Dendritic cell treated with granulocyte-macrophage colony-stimulating factor and Interleukin-4, amounts not matched to agents 40 ng/mL and 50 ng/mL, for 4 days (primary cell): ENCODE measurements at regions not wholly inside any gene's neighbourhood (a gene's known extent, or its start where the extent isn't known, plus 50 kb on each side); places are given as distances from the start of the nearest gene placed in this dataset.

Experiments used
- H3K27ac Mint-ChIP-seq: one replicate; pipeline ENCODE4 v1.8.0; 2022; ENCODE audit warnings: mild to moderate bottlenecking, mixed read lengths
- H3K27me3 Mint-ChIP-seq: one replicate; pipeline ENCODE4 v1.8.0; 2022; ENCODE audit warnings: mild to moderate bottlenecking, mixed read lengths
- H3K36me3 Mint-ChIP-seq: one replicate; pipeline ENCODE4 v1.8.0; 2022; ENCODE audit warnings: low read depth, mixed read lengths
- H3K4me1 Mint-ChIP-seq: one replicate; pipeline ENCODE4 v1.8.0; 2022; ENCODE audit warnings: low read depth, mixed read lengths
- H3K4me3 Mint-ChIP-seq: one replicate; pipeline ENCODE4 v1.8.0; 2022; ENCODE audit warnings: mild to moderate bottlenecking, moderate library complexity, mixed read lengths
- H3K9me3 Mint-ChIP-seq: one replicate; pipeline ENCODE4 v1.8.0; 2022; ENCODE audit warnings: mixed read lengths
- intact Hi-C: fragments of 100-400 bp; cut with micrococcal nuclease; formaldehyde crosslinking; loops from one replicate; pipeline ENCODE4 v1.15.0; 2022

DNA sequence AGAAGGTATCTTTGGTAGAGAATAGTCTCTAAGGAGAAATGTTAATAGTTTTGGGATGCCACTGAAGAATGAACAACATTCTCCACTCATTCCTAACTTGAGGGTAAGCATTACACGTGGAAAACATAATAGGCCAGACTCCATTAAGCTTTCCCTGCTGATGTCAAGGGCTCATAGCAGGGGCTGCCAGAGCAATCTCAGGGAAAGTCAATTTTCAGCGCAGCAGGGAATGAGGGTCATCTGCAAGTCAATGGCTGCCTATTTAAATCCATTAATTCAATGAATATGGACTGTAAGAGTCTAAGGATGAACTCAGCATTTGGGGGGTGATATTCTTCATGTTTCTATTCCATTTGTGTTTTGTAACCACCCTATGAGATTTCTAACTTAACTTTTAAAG, 144.2 kb upstream of the ARL4C start:
- Mint-ChIP-seq H3K27me3 (no peaks in the 10 kb centered on the region), H3K4me3 (no peak overlapping the region), H3K9me3 (peaks cover 38% of the 10 kb centered on the region), H3K27ac (no peak overlapping the region), H3K36me3 (no peaks in the 10 kb centered on the region), H3K4me1 (no peaks in the 10 kb centered on the region)
- intact Hi-C loops: no loop called here

DNA sequence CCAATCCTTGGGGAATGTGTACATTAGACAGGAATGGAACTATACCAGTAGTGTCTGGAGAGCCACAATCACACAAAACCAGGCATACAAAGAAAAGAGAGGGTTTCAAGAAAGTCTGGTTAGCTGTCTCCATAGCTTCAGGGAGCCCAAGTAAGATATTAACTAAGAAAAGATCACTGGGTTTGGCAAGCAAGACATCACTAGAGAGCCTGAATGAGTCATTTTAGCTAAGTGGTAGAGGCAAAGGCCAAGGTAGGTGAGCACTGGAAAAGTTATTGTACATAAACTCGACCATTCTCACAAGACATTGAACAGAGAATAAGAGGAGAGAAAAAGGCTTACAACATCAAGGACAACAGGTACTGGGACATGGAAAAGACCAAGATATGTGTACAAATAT, 143.8 kb upstream of the ARL4C start:
- Mint-ChIP-seq H3K27me3 (no peaks in the 10 kb centered on the region), H3K4me1 (no peaks in the 10 kb centered on the region), H3K36me3 (no peaks in the 10 kb centered on the region), H3K4me3 (no peak overlapping the region), H3K9me3 (peaks cover 38% of the 10 kb centered on the region), H3K27ac (no peak overlapping the region)
- intact Hi-C loops: no loop called here

DNA sequence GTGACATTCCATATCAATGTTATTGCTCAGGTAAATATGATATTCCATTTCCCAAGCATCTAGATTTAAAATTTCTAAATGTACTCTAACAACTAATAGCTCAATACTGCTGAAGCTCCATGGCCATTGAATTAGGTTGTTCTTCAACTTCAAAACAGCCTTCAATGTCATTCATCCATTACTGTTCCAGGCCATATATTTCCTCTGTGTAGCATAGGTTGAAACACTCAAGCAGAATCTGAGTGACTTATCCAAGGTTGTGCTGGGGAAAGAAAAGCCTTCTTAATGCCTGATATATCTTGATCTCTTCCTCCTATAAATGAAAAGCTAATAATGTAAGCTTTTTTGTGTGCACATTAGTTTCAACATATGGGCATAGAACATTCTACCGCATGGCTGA, 142.1 kb upstream of the ARL4C start:
- Mint-ChIP-seq H3K9me3 (peaks cover 35% of the 10 kb centered on the region), H3K27ac (no peak overlapping the region), H3K4me3 (no peak overlapping the region), H3K4me1 (no peaks in the 10 kb centered on the region), H3K27me3 (no peaks in the 10 kb centered on the region), H3K36me3 (no peaks in the 10 kb centered on the region)
- intact Hi-C loops: no loop called here

DNA sequence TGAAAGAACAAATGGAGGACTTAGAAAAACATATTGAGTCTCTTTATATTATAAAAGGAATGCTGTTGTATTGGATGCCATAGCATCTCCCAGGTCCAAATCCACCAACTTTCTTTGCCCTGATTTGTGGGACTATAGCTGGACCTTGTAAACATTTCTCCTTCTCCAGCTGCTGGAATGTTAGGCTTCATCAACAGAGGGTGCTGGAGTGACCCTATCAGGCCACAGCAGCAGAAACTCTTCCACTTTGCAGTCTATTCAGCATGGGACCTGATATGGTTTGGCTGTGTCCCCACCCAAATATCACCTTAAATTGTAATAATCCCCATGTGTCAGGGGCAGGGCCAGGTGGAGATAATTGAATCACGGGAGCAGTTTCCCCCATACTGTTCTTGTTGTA, 138.4 kb upstream of the ARL4C start:
- H3K4me1 Mint-ChIP-seq: no peaks in the 10 kb centered on the region
- H3K4me3 Mint-ChIP-seq: no peak overlapping the region
- no peaks in the 10 kb centered on the region for H3K36me3 Mint-ChIP-seq
- peaks cover 12% of the 10 kb centered on the region for H3K9me3 Mint-ChIP-seq
- intact Hi-C loops: no loop called here
- no peak overlapping the region for H3K27ac Mint-ChIP-seq
- H3K27me3 Mint-ChIP-seq: no peaks in the 10 kb centered on the region

DNA sequence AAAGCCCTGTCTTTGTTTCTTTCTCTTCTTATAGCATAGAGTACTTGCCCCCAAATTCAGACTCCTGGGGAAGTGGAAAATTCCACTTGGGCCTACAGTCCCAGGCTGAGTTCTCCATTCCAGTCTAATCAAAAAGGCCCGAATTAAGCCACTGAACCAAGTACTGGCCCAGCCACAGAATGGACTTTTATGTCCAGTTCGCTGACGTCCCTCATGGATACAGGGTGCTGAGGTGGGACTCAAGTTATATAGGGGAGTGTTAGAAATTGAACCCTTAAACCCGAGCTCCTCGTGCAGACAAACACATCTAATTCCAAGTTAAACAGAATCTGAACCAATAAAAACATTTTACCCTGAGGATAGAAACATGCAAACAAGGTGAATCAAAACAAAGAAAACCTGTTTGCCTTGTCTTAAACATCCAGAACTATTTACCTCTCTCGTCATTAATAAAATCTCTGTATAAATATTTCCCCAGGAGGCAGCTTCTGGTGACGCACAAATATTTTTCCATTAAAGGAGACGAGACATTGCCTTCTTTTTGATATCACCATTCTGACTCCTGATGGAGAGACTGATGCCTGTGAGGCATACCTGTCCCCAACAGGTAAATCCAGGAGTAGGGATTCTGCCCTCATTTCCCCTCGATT, 136.8 kb upstream of the ARL4C start:
- H3K36me3 Mint-ChIP-seq: no peaks in the 10 kb centered on the region
- H3K9me3 Mint-ChIP-seq: peaks cover 9% of the 10 kb centered on the region
- H3K4me3 Mint-ChIP-seq: no peak overlapping the region
- H3K27me3 Mint-ChIP-seq: no peaks in the 10 kb centered on the region
- H3K27ac Mint-ChIP-seq: no peak overlapping the region
- no peaks in the 10 kb centered on the region for H3K4me1 Mint-ChIP-seq
- intact Hi-C loops: no loop called here

DNA sequence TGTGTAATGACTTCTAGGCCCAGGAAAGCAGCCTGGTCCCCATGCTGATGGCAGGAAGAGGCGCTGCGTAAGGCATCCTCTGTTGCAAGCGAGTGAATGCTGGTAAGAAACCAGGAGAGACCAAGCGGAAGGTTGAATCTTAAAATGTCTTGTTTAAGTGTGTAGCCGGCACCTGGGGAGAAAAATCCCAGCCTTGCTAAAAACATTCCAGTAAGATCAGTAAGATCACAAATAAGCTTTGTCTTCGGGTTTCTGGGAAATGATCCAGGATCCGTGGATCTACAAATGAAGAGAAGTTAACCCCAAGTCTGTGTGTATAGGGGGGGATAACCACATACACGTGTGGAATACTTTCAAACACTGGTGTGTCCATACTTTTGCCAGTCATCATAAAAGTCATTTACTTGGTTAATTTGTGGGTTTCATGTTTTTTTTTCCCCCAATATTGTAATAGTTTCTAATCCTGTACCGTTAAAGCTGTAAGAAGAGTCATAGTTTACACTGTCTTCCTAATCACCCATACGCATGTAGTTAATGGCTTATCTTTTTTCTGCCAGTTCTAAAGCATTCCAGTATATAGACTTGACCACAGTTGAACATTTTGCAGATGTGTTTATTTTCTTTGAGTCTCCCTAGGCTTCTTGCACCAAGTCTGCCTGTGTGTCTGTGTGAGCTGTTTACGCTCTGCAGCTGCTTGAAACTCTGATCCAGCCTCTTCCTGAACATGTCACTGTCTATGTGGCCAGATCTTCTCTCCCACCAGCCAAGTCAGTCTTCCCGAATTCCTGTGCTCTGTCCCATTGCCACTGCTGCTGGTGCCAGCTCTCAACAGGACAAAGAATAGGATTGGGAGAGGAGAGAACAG, 135.9 kb upstream of the ARL4C start:
- intact Hi-C loops: no loop called here
- no peaks in the 10 kb centered on the region for H3K4me1 Mint-ChIP-seq
- H3K4me3 Mint-ChIP-seq: no peak overlapping the region
- no peak overlapping the region for H3K27ac Mint-ChIP-seq
- H3K9me3 Mint-ChIP-seq: peaks cover 8% of the 10 kb centered on the region
- no peaks in the 10 kb centered on the region for H3K36me3 Mint-ChIP-seq
- H3K27me3 Mint-ChIP-seq: no peaks in the 10 kb centered on the region

DNA sequence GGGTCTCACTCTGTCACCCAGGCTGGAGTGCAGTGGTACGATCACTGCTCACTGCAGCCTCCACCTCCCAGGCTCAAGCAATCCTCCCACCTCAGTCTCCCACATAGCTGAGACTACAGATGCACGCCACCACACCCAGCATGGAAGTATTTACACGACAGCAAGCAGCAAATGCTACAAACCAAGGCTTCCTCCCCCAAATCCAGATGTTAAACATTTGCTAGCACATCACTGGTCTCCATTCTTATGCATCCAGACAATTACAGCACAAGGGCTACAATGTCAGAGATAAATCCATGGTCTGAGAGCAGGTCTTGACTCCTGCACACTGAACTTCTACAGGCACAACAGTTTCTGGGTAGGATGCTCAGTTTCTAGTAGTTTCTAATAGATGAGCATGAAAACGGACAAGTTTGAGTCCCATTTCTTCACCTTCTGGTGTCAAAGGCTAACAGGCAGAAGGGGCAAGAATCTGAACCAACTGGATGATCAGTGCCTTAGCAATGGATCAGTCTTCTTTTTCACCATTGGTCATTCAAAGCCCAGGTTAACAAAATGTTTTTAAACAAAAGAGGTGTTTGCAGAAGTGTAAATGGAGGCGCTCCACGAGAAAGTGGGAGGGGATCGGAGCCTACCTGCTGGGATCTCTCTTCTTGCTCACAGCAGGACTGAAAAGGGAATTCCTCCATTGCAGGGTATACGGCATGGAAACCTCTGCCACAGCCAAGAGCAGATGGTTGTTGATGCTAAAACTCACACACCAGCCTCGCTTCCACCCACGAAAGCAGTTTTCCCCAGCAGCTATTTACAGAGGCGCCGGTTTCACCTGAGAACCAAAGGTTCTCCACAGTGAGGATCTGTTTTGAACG, 135.0 kb upstream of the ARL4C start:
- no peak overlapping the region for H3K4me3 Mint-ChIP-seq
- H3K36me3 Mint-ChIP-seq: no peaks in the 10 kb centered on the region
- no peaks in the 10 kb centered on the region for H3K27me3 Mint-ChIP-seq
- intact Hi-C loops: no loop called here
- H3K27ac Mint-ChIP-seq: no peak overlapping the region
- no peaks in the 10 kb centered on the region for H3K4me1 Mint-ChIP-seq
- no peaks in the 10 kb centered on the region for H3K9me3 Mint-ChIP-seq

DNA sequence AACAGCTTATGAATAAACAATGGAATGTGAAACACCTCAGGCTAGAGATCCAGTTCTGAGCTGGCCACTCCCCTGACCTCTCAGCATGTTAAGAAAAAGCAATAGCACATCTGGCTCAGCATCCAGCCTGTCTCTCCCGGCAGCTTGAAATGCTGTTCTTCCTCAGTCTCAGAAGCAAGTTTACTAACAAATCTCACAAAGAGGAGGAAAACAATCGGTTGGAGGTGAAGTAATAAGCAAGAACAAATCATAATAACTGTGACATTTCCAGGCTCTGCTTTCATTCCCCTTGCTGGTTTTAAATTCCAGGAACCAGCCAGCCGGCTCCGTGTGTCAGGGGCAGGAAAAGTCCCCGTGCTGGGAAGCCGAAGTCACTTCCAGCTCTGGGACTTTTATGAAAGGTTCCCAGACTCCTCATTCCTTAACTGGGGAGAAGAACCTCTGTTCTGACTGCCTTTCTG, 133.9 kb upstream of the ARL4C start:
- intact Hi-C loops: no loop called here
- no peaks in the 10 kb centered on the region for H3K36me3 Mint-ChIP-seq
- H3K4me1 Mint-ChIP-seq: no peaks in the 10 kb centered on the region
- H3K9me3 Mint-ChIP-seq: no peaks in the 10 kb centered on the region
- H3K27ac Mint-ChIP-seq: no peak overlapping the region
- no peak overlapping the region for H3K4me3 Mint-ChIP-seq
- no peaks in the 10 kb centered on the region for H3K27me3 Mint-ChIP-seq

DNA sequence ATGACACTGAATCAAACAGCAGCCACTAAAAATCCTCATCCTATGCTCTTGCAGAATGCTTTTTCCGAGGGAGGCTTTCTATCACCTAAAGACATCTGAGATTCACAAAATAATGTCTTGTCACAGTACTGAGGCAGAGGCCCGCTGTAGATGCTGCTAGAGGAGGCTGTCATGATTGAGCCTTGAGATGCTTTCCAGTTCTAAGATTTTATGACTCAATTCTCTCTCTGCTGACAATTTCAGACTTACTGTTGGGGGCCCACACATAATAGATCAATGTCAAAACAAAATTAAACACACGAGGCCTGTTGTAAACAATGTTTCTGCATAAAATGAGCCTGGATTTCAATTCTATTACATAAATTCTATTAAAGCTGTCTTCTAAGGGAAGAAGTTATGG, 132.7 kb upstream of the ARL4C start:
- intact Hi-C loops: no loop called here
- H3K4me1 Mint-ChIP-seq: no peaks in the 10 kb centered on the region
- H3K27ac Mint-ChIP-seq: no peak overlapping the region
- no peaks in the 10 kb centered on the region for H3K9me3 Mint-ChIP-seq
- no peak overlapping the region for H3K4me3 Mint-ChIP-seq
- no peaks in the 10 kb centered on the region for H3K36me3 Mint-ChIP-seq
- no peaks in the 10 kb centered on the region for H3K27me3 Mint-ChIP-seq

DNA sequence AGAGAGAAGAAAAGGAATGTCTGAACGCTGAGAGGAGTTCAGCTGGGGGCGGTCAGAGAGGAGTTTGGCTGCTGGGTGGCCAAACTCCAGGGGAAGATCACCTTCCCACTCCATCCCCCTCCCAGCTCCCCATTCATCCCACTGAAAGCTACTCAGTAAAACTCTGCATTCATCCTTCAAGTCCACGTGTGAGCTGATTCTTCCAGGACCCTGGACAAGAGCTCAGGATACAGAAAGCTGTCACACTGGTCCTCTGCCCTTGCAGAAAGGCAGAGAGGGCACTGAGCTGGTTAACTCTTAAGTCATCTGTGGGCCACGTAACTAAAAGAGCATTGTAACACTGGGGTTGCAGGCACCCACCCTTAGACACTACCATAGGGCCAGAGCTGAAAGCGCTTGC, 132.1 kb upstream of the ARL4C start:
- Mint-ChIP-seq H3K36me3 (no peaks in the 10 kb centered on the region), H3K4me1 (no peaks in the 10 kb centered on the region), H3K27me3 (no peaks in the 10 kb centered on the region), H3K4me3 (no peak overlapping the region), H3K27ac (no peak overlapping the region), H3K9me3 (no peaks in the 10 kb centered on the region)
- intact Hi-C loops: no loop called here

DNA sequence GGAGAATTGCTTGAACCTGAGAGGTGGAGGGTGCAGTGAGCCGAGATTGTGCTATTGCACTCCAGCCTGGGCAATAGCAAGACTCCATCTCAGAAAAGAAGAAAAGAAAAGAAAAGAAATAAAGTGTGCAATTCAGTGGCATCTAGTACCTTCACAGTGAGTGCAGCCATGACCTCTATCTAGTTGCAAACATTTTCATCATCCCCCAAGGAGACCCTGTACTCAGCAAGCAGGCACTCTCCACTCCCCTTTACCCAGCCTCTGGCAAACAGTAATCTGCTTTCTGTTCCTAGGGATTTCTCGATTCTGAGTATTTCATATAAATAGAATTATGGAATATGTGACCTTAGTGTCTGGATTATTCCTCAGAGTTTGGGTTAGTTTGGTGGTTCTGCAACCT, 130.4 kb upstream of the ARL4C start:
- H3K27ac Mint-ChIP-seq: no peak overlapping the region
- H3K27me3 Mint-ChIP-seq: no peaks in the 10 kb centered on the region
- no peaks in the 10 kb centered on the region for H3K4me1 Mint-ChIP-seq
- no peaks in the 10 kb centered on the region for H3K9me3 Mint-ChIP-seq
- intact Hi-C loops: no loop called here
- H3K36me3 Mint-ChIP-seq: no peaks in the 10 kb centered on the region
- no peak overlapping the region for H3K4me3 Mint-ChIP-seq

DNA sequence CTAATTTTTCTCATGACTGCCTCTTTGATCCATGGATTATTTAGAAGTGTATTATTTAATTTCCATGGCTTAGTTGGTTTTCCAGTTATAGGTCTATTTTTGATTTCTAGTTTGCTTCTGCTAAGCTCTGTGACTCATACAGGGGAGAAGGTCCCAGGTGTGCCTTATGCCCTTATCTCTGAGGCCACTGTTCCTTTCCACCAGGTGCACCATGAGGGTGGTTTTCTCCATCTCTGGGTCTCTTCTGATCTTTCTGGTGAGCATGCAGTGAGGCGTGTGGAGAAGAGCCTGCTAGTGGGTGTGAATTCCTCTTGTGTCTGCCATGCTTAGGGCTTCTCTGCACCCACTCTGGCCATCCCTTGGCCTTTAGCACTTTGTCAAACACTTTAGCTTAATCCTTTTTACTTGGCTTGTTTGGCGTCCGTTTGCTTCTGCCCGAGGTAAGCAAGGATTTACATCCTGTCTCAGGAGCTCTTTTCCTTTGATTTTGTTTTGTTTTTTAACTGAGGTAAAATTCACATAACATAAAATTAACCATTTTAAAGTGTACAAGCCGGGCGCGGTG, 129.8 kb upstream of the ARL4C start:
- no peaks in the 10 kb centered on the region for H3K9me3 Mint-ChIP-seq
- H3K27ac Mint-ChIP-seq: no peak overlapping the region
- no peak overlapping the region for H3K4me3 Mint-ChIP-seq
- intact Hi-C loops: no loop called here
- no peaks in the 10 kb centered on the region for H3K4me1 Mint-ChIP-seq
- no peaks in the 10 kb centered on the region for H3K36me3 Mint-ChIP-seq
- no peaks in the 10 kb centered on the region for H3K27me3 Mint-ChIP-seq

DNA sequence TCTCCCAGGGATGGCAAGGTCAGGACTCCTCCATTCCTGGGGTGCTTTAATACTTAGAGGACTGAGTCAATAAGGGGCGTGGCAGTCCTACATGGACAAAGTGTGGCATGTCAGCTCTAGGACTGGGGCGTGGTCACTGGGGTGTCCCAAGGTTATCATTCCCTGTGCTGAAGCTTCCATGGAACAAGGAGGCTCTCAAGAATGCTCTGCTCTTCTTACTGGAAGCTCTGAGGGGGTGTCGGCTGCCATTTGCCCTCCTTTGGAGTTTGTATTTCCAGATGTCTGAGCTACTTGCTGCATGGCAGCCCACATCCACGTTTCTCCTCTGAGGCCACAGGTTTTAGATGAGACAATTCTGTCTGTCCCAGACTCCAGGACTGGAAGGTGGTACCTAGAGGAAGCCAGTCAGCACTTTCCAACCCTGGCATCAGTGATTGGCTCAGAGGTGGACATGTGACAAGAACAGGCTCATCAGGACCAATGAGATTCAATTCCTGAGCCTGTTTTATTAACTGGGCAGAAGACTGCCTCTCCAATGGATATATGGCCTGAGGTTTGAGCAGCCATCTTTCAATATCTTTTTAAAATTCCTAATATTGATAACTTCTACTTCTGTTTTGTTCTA, 128.9 kb upstream of the ARL4C start:
- H3K27me3 Mint-ChIP-seq: no peaks in the 10 kb centered on the region
- H3K4me3 Mint-ChIP-seq: no peak overlapping the region
- intact Hi-C loops: no loop called here
- H3K27ac Mint-ChIP-seq: no peak overlapping the region
- H3K9me3 Mint-ChIP-seq: no peaks in the 10 kb centered on the region
- H3K4me1 Mint-ChIP-seq: no peaks in the 10 kb centered on the region
- no peaks in the 10 kb centered on the region for H3K36me3 Mint-ChIP-seq
